T-helper 2 cell treated with Interferon-gamma antibody and Interleukin-4, amounts not matched to agents 5 μg/mL and 100 μg/mL, for 36 hours (primary cell): ENCODE measurements at regions not wholly inside any gene's neighbourhood (a gene's known extent, or its start where the extent isn't known, plus 50 kb on each side); places are given as distances from the start of the nearest gene placed in this dataset.

Experiments
- DNase-seq: peaks from one replicate; pipeline ENCODE4 v3.0.0; 2021; ENCODE audit warnings: low spot score
- H3K27ac Mint-ChIP-seq: one replicate; pipeline ENCODE4 v1.8.0; 2021; ENCODE audit warnings: mild to moderate bottlenecking, mixed read lengths
- H3K27me3 Mint-ChIP-seq: one replicate; pipeline ENCODE4 v1.8.0; 2021; ENCODE audit warnings: low read depth, mixed read lengths
- H3K36me3 Mint-ChIP-seq: one replicate; pipeline ENCODE4 v1.8.0; 2021; ENCODE audit warnings: low read depth, mixed read lengths
- H3K4me1 Mint-ChIP-seq: one replicate; pipeline ENCODE4 v1.8.0; 2021; ENCODE audit warnings: low read depth, mixed read lengths
- H3K4me3 Mint-ChIP-seq: one replicate; pipeline ENCODE4 v1.8.0; 2022; ENCODE audit warnings: mild to moderate bottlenecking, moderate library complexity, mixed read lengths
- H3K9me3 Mint-ChIP-seq: one replicate; pipeline ENCODE4 v1.8.0; 2021; ENCODE audit warnings: mixed read lengths

DNA sequence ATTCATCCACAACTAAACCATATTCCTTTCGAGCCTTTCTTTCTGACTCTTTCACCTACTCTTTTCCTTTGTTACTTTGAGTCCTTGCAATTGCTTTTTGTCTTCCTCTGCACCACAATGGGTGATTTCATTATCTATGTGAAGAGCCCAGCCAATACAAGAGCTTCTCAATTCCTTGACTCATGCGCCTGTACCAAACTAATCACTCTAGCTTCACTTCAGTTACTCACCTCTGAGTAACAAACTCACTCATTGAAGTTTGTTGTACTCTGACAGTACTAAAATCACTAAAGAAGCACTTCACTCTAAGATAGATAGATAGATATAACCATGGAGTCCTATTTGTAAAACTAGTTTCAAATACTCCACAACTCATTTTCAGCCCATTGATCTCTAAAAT, 191.7 kb upstream of the EPHA5 start:
- H3K27me3 Mint-ChIP-seq, result no peaks in the 10 kb centered on the region
- H3K9me3 Mint-ChIP-seq, result peaks cover 4% of the 10 kb centered on the region
- no peak overlapping the region for H3K4me3 Mint-ChIP-seq
- DNase-seq, result no peak
- H3K27ac Mint-ChIP-seq, result no peak overlapping the region
- H3K36me3 Mint-ChIP-seq, result no peaks in the 10 kb centered on the region
- H3K4me1 Mint-ChIP-seq, result no peaks in the 10 kb centered on the region

DNA sequence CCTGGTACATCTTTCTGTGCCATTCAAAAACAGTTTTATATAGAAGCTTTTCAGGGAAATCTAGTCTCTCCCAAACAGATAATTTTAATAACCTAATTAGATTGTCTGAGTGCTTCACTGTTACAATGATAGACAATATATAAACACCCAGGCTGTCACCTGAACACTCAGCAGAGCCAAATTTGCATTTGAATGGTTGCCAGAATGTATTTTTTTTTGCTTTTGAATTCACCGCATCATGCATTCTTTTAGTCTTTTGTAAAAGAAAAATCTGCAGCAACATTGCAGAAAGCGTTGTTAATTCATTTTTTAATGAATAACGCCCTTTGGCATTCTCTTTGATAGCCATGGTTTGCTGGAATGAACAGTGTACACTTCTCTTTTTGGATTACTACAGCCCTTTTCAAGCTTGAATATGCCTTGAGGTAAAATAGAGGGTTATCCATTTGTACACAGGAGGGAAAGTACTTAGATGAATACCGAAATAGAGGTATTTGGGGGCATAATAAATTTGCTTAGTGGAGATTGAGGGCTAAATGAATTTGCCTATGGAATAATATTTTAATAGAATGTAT, 175.0 kb upstream of the EPHA5 start:
- Mint-ChIP-seq H3K27me3 (no peaks in the 10 kb centered on the region), H3K4me3 (no peak overlapping the region), H3K4me1 (no peaks in the 10 kb centered on the region), H3K9me3 (peaks cover 20% of the 10 kb centered on the region), H3K27ac (no peak overlapping the region), H3K36me3 (no peaks in the 10 kb centered on the region)
- DNase-seq, result no peak

DNA sequence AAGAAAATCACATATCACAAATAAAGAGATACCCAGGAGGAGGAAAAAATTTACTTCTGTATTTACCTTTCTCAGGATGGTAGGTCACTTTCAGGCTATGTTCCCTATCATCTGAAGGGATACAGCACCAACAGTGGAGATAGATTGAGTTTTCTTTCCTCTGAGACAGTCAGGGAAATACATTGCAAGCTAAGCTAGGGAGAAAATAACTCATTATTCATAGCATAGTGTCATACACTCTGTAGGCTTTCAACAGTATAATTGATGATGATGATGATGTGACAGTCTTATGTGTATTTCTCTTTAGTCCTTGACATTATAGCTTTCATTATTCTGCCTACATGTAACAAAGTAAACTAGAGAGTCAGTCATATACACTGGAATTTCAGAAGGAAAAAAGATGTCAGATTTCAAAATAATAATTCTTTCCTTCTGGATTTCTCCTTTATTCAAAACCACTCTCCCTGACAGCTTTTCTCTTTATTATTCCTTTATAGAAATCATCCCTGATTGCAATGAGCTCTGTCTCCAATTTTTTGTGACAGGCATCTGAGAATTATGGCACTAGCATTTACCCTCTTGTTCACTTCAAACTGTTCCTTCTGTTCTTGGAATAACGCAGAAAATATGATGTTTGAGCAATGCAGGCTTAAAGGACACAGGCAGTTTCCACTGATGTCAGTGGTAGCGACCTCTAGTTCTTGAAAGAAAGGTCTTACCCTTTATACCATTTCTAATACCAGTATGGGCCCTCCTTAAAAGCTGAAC, 169.1 kb upstream of the EPHA5 start:
- H3K27me3 Mint-ChIP-seq, result no peaks in the 10 kb centered on the region
- H3K4me3 Mint-ChIP-seq, result no peak overlapping the region
- no peaks in the 10 kb centered on the region for H3K4me1 Mint-ChIP-seq
- H3K9me3 Mint-ChIP-seq, result peaks cover 2% of the 10 kb centered on the region
- H3K27ac Mint-ChIP-seq, result no peak overlapping the region
- DNase-seq, result no peak
- no peaks in the 10 kb centered on the region for H3K36me3 Mint-ChIP-seq

DNA sequence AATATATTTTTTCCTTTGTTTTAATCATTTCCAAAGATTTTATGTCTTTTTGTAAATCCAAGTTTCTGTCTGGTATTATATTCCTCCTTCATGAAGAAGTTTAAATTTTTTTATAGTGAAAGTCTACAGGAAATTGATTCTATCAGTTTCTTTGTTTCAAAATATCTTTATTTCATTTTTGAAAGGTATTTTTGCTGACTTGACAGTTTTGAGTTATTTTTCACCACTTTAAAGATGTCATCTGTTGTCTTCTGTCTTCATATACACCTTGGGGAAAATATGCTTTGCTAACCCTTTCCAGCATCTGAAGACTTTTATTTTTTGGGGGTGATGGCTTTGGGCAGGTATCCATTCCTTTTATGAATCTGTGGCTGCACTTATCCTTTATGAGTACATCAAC, 164.4 kb upstream of the EPHA5 start:
- H3K27me3 Mint-ChIP-seq, result no peaks in the 10 kb centered on the region
- no peaks in the 10 kb centered on the region for H3K4me1 Mint-ChIP-seq
- no peaks in the 10 kb centered on the region for H3K36me3 Mint-ChIP-seq
- no peak for DNase-seq
- no peak overlapping the region for H3K4me3 Mint-ChIP-seq
- no peak overlapping the region for H3K27ac Mint-ChIP-seq
- no peaks in the 10 kb centered on the region for H3K9me3 Mint-ChIP-seq

DNA sequence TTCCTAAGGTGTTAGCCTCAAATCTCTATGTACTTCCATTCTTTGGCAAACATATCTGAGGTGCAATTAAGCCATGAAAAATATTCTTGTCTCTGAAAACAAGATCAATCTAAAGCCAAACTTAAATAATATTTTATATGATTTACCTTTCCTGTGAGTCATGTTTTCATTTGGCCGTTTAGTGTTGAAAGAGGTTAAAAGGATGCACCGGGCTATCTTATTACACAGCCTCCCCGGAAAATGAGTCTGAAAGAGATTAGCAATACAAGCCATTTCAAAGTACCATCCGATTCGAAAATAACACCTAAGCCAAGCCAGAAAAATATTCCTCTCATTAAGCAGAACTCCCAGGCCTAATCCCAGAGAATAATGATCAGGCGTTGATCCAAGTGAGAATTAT, 161.5 kb upstream of the EPHA5 start:
- no peaks in the 10 kb centered on the region for H3K36me3 Mint-ChIP-seq
- DNase-seq, result no peak
- no peaks in the 10 kb centered on the region for H3K4me1 Mint-ChIP-seq

DNA sequence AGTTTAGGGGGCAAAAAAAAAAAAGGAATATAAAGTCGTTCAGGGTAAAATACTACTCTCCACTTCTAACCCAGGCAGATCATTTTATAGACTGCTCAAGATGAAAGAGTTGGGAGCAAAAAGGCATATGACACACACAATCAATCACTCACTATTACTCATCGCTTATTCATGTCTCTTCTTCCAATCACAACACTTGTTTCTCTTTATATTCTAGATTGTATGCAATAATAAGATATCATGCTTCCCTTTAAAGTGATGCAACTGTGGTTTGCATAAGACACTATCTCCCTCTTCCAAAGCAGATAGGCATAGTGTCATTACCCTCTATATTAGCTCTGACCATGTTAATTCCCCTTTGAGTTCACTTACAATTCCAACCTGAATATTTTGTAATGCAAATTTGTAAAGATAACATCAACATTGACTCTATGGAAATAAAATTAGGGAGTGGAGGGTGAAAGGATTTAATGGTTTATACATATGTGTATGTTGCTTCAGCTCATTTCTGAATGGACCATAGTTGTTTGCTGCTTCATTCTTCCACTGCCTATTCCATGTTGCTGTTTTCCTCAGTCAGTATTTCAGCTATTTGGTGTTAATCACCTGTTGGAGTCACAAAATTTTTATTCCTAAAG, 154.9 kb upstream of the EPHA5 start:
- no peak for DNase-seq
- Mint-ChIP-seq H3K4me3 (no peak overlapping the region), H3K27me3 (no peaks in the 10 kb centered on the region), H3K4me1 (no peaks in the 10 kb centered on the region), H3K27ac (no peak overlapping the region), H3K36me3 (no peaks in the 10 kb centered on the region), H3K9me3 (peaks cover 19% of the 10 kb centered on the region)

More for the DNA sequence above, 161.5 kb upstream of the EPHA5 start:
- peaks cover 4% of the 10 kb centered on the region for H3K9me3 Mint-ChIP-seq
- H3K27me3 Mint-ChIP-seq, result no peaks in the 10 kb centered on the region
- H3K4me3 Mint-ChIP-seq, result no peak overlapping the region
- H3K27ac Mint-ChIP-seq, result no peak overlapping the region

DNA sequence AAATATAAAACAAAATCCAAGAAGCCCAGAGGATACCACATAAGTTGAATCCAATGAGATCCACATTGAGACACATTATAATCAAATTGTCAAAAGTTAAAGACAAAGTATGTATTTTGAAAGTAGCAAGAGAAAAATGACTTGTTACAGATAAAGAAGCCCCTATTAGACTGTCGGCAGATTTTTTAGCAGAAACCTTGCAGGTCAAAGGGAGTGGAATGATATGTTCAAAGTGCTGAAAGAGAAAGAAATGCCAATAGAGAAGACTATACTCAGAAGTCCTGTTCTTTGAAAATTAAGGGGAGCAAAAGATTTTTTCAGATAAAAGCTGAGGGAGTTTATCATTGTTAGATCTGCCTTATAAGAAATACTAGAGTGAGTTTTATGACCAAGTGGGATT, 148.9 kb upstream of the EPHA5 start:
- no peaks in the 10 kb centered on the region for H3K36me3 Mint-ChIP-seq
- H3K4me1 Mint-ChIP-seq, result no peaks in the 10 kb centered on the region
- H3K27ac Mint-ChIP-seq, result no peak overlapping the region
- H3K4me3 Mint-ChIP-seq, result no peak overlapping the region
- no peaks in the 10 kb centered on the region for H3K27me3 Mint-ChIP-seq
- peaks cover 27% of the 10 kb centered on the region for H3K9me3 Mint-ChIP-seq
- DNase-seq, result no peak

DNA sequence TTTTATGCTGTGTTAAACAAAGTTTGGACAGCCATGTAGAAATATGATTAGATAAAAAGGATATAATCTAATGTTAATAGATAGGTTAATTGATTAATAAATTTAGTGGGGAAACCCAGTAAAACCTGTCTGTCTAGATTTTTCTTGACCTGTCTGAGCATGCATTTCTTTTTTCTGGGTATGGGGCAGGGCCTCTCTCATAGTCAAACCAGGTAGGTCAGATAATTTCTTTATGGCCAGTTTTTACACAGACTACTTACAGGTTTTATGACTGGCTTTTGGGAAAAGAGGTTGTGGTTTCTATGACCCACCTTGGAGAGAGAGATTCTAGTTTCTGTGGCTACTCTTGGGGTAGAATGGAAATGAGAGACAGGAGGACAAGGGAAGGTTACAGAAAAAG, 135.6 kb upstream of the EPHA5 start:
- no peaks in the 10 kb centered on the region for H3K4me1 Mint-ChIP-seq
- H3K36me3 Mint-ChIP-seq, result no peaks in the 10 kb centered on the region
- no peak overlapping the region for H3K4me3 Mint-ChIP-seq
- no peak overlapping the region for H3K27ac Mint-ChIP-seq
- no peaks in the 10 kb centered on the region for H3K27me3 Mint-ChIP-seq
- H3K9me3 Mint-ChIP-seq, result peaks cover 10% of the 10 kb centered on the region
- no peak for DNase-seq

DNA sequence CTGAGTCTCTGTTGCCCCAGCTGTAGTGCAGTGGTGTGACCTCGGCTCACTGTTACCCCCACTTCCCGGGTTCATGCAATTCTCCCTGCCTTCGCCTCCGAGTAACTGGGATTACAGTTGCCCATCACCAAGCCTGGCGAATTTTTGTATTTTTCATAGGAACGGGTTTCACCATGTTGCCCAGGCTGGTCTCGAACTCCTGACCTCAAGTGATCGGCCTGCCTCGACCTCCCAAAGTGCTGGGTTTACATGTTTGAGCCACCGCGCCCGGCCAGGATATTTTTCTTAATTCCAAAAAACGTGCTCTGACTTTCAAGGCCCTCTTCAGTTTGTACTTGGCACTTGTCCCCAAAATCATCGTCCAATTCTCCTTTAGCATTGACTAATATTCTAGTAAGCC, 129.2 kb upstream of the EPHA5 start:
- H3K4me3 Mint-ChIP-seq, result no peak overlapping the region
- DNase-seq, result no peak
- no peak overlapping the region for H3K27ac Mint-ChIP-seq
- no peaks in the 10 kb centered on the region for H3K27me3 Mint-ChIP-seq
- H3K9me3 Mint-ChIP-seq, result no peaks in the 10 kb centered on the region
- H3K4me1 Mint-ChIP-seq, result no peaks in the 10 kb centered on the region
- no peaks in the 10 kb centered on the region for H3K36me3 Mint-ChIP-seq

DNA sequence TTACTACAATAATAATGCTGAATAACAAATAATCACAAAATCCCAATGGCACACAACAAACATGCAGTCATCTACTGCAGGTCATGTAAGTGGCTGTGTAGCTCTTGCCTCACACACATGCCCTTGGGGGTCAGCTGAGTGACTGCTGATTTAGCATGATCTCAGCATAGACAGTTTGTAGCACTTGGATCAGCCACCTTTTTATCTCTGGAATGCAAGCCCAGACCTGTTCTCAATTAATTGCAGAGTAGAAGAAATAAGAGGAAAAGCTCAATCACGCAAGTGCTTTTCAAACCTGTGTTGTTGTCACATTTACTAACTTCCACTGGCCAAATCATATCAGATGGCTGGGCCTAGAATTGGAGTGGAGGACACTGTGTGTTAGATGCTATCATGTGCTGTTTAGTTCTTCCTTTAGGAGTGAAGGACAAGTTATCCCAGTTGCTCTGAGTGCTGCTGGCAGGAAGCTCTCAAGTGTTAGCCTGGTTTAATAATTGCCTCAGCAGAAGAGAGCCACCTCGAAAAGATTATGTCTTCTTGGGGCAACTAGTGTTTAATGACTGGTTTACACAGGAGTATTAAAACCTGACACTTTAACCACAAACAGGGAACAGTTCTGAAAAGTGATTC, 128.3 kb upstream of the EPHA5 start:
- Mint-ChIP-seq H3K4me1 (no peaks in the 10 kb centered on the region), H3K36me3 (no peaks in the 10 kb centered on the region), H3K27me3 (no peaks in the 10 kb centered on the region), H3K4me3 (no peak overlapping the region), H3K27ac (no peak overlapping the region), H3K9me3 (no peaks in the 10 kb centered on the region)
- DNase-seq, result no peak

DNA sequence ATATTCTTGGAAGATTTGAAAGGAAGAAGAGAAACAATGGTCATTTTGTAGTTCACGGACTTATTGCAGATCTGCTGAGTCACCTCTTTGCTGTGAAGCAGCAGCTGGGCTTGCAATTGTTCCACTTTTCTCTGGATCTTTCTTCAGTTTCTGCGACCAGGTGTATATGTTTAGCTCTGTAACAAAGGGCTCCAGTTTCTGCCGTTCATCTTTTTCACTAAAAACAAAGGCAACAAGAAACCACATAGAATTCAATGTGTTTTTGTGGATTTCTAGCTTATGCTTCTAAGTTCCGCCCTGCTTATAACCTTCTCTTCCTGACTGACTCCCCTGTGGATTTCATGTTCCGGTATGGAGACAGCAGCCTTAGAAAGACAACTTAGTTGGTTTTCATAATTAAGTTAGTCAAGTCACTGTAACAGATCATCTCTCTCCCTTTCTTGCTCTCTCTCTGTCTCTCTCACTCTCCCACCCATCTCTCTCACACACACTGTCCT, 121.6 kb upstream of the EPHA5 start:
- Mint-ChIP-seq H3K27ac (no peak overlapping the region), H3K9me3 (no peaks in the 10 kb centered on the region), H3K4me3 (no peak overlapping the region), H3K27me3 (no peaks in the 10 kb centered on the region), H3K4me1 (no peaks in the 10 kb centered on the region), H3K36me3 (no peaks in the 10 kb centered on the region)
- DNase-seq, result no peak

DNA sequence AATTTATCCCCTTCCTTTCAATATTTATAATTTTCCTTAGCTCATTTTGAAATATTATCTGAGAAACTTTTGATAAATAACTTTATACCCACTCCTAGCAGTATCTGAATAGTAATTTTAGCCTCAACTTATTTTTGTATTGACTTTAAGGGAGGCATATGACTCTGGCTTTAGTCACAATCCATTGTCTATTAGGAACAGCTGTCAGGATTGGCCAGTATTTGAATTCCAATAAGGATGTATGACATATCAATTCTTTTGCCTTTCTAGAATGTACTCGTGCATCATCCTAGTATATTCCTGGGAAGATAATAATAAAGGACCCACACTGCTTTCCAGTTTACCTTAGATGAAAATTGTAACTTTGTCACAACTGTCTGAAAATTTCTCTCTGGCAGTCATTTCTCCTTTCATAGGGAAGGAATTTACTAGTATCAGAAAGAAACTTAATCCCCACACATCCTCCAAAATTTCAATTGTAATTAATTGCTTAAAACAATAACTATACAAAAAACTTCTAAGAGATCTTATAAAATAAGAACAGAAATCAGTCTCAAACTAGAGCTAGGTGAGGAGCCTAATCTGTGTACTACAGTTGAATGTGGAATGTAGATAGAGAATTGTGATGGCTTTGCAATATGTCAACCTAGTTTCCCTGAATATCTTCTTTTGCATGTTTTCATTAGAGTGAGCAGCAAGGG, 121.0 kb upstream of the EPHA5 start:
- Mint-ChIP-seq H3K27me3 (no peaks in the 10 kb centered on the region), H3K27ac (no peak overlapping the region), H3K4me3 (no peak overlapping the region), H3K4me1 (no peaks in the 10 kb centered on the region), H3K36me3 (no peaks in the 10 kb centered on the region), H3K9me3 (no peaks in the 10 kb centered on the region)
- DNase-seq, result no peak

DNA sequence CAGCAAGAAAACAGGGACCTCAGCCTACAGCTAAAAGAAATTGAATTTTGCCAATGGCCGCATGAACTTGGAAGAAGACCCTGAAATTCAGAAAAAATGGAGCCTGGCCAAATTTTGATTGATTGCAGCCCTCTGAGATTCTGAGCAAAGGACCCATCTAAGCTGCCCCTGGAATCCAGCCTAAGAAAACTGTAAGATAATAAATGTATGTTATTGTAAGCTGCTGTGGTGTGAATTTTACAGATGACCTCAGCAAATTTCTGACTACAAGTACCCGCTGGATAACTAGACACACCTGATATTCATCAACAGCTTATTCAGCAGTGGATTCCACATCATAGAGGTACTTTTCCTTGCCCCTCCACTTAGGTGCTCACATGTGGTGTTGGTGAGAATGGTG, 119.5 kb upstream of the EPHA5 start:
- no peak overlapping the region for H3K27ac Mint-ChIP-seq
- no peak for DNase-seq
- H3K27me3 Mint-ChIP-seq, result no peaks in the 10 kb centered on the region
- no peaks in the 10 kb centered on the region for H3K36me3 Mint-ChIP-seq
- H3K4me3 Mint-ChIP-seq, result no peak overlapping the region
- no peaks in the 10 kb centered on the region for H3K9me3 Mint-ChIP-seq
- H3K4me1 Mint-ChIP-seq, result no peaks in the 10 kb centered on the region

DNA sequence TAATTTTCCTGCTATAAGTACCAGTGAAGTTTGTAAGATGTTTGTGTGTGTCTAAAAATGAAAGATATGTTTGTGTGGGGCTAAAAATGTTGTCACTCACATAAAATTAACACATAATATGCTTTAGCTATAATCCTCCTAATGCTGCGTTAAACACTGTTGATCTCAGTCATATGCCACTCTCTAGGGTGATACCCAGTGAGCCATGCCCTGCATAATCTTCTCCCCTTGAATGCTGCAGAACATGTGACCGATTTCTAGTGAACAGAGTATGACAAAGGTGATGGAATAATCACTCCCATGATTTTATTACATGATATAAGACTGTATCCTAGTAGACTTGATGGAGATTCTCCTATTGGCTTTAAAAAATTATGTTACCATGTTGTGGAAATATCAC, 119.1 kb upstream of the EPHA5 start:
- Mint-ChIP-seq H3K36me3 (no peaks in the 10 kb centered on the region), H3K4me3 (no peak overlapping the region), H3K27me3 (no peaks in the 10 kb centered on the region), H3K27ac (no peak overlapping the region), H3K9me3 (no peaks in the 10 kb centered on the region), H3K4me1 (no peaks in the 10 kb centered on the region)
- no peak for DNase-seq
